GM18507 (cell line): ENCODE measurements at regions not wholly inside any gene's neighbourhood (a gene's known extent, or its start where the extent isn't known, plus 50 kb on each side); places are given as distances from the start of the nearest gene placed in this dataset.
"Not testable (repeated sequence)": the region's sequence is repeated elsewhere in the genome, so short reads cannot be mapped to it uniquely, and the experiment has no call there.

ENCODE experiments used
- DNase-seq: peaks from one replicate; pipeline ENCODE4 v3.0.0; 2011; ENCODE audit warnings: low read depth; ENCODE audit not compliant: insufficient read length; ENCODE audit errors: extremely low spot score
- FAIRE-seq: peaks from 2 replicates; lab custom pipeline; 2011; peaks lifted over from hg19 to GRCh38; lab: Jason Lieb, UNC

- no peak for DNase-seq
- no peak for FAIRE-seq
These were observed 174.9 kb downstream of the TMEM161B start for GRCh38 chr5:88093765-88094164.

DNA sequence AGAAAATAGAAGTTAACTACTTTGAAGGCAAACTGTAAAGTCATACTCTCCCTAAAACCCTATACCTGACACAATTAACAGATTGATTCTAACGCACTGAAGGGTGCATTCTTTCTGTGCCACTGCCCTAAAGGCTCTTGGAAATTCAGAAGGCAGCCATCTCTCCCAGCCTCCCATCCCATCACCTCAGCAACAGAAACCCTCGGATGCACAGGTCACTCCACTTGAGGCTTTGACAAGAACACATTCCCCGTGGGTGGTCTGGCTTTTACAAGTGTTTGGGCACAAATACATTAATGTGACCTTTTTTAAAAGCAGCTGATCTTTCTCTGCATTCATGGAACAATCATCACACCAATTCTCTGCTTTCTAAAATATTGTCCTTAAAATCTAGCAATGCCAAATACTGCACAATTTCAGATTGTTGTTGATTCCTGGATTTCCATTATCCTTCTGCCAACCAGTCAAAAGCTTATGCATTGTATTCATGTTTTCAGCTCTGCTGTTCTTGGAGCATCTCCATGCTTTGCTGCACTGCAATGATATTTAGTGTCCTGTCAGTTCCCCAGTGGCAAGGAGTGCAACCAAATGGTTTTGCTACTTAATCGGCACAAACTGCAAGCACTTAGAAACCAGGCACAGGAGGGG, 175.6 kb downstream of the TMEM161B start:
- no peak for FAIRE-seq
- no peak for DNase-seq

- DNase-seq (no peak), FAIRE-seq (no peak)
These were observed 176.3 kb downstream of the TMEM161B start for GRCh38 chr5:88092358-88092757.

DNA sequence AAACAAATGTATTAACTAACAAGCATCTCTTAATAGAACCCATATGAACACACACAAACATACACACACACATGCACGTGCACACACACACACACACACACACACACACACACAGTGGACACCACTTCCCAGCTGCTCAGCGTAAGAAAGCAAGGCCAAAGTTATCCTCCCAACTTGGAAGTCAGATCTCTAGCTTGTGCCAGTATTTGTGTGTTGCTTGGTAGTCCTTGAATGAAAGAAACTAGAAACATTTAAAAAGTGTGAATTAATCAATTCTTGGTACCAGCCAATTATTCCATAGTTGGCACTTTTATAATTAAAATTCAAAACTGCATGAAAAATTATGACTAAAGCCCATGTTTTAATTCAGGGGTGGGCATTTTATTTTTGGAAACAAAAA, 178.1 kb downstream of the TMEM161B start:
- FAIRE-seq = no peak
- no peak for DNase-seq

- FAIRE-seq = no peak
- DNase-seq = no peak
These were observed 178.8 kb downstream of the TMEM161B start for GRCh38 chr5:88089719-88090390.

DNA sequence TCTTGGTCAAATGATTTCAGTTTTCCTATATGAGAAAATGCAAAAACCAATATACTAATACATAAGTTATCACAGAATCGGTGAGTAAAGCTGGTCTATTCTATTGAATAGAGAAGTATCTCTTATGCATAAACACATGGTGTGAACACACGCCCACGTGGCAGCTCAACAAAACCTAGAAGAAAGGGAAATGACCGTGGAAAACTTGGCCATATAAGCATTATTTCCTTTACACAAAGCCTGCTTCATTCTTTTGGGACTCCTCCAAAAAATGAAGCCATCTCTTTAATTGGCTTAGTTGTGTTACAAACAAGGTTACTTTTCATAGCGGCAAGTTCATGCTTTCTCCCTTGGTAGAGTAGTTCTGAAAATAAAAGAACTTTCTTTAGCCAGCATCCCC, 183.2 kb downstream of the TMEM161B start:
- DNase-seq = no peak
- no peak for FAIRE-seq

- FAIRE-seq (no peak), DNase-seq (no peak)
These were observed 186.8 kb downstream of the TMEM161B start for GRCh38 chr5:88081877-88082276.

- FAIRE-seq = no peak
- no peak for DNase-seq
These were observed 204.8 kb downstream of the TMEM161B start for GRCh38 chr5:88063813-88064212.

GRCh38 chr5:88060194-88060593, 208.5 kb downstream of the TMEM161B start:
- DNase-seq (no peak), FAIRE-seq (no peak)

GRCh38 chr5:88058625-88059024, 210.0 kb downstream of the TMEM161B start:
- FAIRE-seq (no peak), DNase-seq (no peak)

- not testable (repeated sequence) for DNase-seq, FAIRE-seq
These were observed 216.2 kb downstream of the TMEM161B start for GRCh38 chr5:88052468-88052867.

DNA sequence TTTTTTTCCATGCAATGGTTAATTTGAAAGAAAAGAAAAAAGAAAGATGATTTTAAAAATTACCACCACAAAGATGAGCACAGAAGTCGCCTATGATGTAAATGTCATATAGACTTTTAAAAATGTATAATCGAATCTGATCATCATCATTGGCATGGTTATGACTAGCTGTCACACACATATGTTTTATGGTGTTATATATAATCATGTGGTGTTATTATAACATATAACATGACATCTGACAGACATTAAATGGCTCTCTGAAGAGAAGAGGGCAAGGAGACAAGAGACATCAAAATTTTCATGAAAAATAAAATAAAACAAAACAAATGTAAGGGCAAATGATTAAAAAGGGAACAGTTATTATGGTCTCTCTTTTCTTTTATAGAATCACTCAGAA, 217.5 kb downstream of the TMEM161B start:
- DNase-seq = no peak

DNA sequence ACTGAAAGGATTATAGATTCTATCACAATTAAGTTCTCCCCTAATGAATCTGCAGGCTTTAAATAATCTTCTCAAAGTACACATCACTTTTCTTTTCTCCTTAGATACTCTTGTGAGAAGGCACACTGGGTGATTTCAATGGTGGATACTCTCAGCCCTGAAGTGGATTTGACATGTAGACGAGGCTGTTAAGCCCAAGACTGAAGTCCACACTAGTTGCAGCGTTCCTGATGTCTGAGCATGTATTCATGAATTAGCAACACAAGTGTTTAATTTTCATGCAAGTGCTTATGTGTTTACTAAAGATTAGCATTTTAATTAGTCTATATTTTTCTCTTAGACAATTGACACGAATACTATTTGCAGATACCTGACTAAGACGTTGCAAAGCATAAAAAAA, 218.9 kb downstream of the TMEM161B start:
- DNase-seq (no peak), FAIRE-seq (no peak)

More for the DNA sequence above, 217.5 kb downstream of the TMEM161B start:
- no peak for FAIRE-seq

DNA sequence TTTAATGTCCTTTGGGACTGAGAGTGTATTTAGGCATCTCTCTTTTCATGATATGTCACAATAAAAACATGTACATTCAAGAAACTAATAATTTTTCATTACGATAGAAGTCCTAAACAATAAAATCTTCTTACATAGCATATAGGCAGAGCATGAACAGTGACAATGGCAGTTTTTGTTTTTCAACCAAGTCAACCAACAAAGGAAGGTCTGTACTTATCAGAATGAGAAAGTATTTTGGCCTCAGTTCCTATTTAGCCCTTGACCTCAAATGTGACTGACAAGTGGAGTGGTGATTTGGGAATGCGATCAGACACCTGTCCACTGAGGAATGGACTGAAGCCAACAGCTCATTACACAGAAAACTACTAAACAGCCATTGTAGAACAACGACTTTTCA, 219.5 kb downstream of the TMEM161B start:
- DNase-seq = no peak
- no peak for FAIRE-seq

DNA sequence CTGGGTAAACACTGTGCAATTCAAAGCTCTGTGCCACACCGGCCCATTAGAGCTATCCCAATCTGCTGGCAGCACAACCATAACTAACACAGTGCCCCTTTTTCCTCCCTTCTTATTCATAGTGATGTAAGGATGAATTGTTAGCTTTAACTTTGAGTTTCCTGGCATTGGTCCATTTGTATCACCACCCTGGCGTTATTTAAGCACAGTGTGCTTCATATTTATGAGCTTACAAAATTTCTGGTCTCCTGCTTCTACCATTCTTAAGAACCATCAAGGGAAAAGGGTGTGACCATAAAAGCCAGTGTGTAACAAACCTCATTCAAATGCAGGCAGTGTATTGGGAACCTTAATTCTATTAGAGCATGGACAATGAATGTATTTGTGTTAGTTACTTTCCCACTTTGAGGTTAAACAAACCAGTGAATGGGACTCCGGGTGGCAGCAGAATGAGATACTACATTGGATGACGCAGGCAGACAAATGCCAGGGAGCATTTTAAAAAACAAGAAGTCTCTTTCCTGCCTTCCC, 222.6 kb downstream of the TMEM161B start:
- no peak for DNase-seq
- FAIRE-seq = no peak

GRCh38 chr5:88045165-88045564, 223.5 kb downstream of the TMEM161B start:
- FAIRE-seq = no peak

DNA sequence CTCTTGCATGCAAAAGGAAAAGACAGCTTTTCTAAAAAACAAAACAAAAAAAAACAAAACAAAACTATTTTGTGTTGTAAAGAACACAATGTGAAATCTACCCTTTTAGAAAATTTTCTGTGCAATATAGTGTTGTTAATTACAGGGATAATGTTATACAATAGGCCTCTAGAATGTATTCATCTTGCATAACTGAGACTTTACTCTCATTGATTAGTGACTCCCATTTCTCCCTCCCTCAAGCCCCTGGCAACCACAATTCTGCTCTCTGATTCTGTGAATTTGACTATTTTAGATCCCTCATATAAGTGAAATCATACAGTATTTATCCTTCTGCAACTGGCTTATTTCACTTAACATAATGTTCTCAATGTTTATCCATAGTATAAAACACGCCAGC, 234.1 kb downstream of the TMEM161B start:
- no peak for FAIRE-seq

More at GRCh38 chr5:88045165-88045564, 223.5 kb downstream of the TMEM161B start:
- no peak for DNase-seq

GRCh38 chr5:88033191-88033590, 235.5 kb downstream of the TMEM161B start:
- no peak for FAIRE-seq
- no peak for DNase-seq

More for the DNA sequence above, 234.1 kb downstream of the TMEM161B start:
- DNase-seq = no peak

DNA sequence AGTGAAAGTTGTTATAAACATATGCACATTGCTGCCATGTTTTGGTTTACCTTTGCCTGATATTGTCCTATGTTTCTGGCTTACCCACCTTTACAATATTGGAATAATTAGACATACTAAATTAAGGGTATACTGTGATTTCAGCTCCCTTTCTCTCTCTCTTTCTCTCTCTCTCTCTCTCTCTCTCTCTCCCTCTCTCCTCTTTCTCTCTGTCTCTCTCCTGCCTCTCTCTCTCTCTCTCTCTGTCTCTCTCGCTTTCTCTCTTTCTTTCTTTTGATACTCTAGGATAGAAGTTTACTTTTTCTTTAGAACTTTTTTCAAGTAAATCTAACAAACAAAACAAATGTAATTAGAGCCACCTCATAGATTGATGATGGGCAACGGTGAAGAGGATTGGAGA, 239.6 kb downstream of the TMEM161B start:
- FAIRE-seq = no peak
- no peak for DNase-seq

- no peak for DNase-seq
- FAIRE-seq = no peak
These were observed 247.5 kb downstream of the TMEM161B start for GRCh38 chr5:88021141-88021540.

GRCh38 chr5:88014984-88015383, 253.7 kb downstream of the TMEM161B start:
- not testable (repeated sequence) for DNase-seq

More at GRCh38 chr5:88014984-88015383, 253.7 kb downstream of the TMEM161B start:
- not testable (repeated sequence) for FAIRE-seq
